HG03025 (cell line): ENCODE measurements at regions not wholly inside any gene's neighbourhood (a gene's known extent, or its start where the extent isn't known, plus 50 kb on each side); places are given as distances from the start of the nearest gene placed in this dataset.
"Not testable (repeated sequence)": the region's sequence is repeated elsewhere in the genome, so short reads cannot be mapped to it uniquely, and the experiment has no call there.

Experiments used
- ATAC-seq: cut with Tn5 transposase; IDR thresholded peaks from one replicate; pipeline ENCODE4 v1.9.1; 2021; ENCODE audit warnings: mild to moderate bottlenecking, moderate library complexity; ENCODE audit not compliant: unreplicated experiment, low FRiP score

- no peak for ATAC-seq
Observed at GRCh38 chr2:11877764-11878163, 131.3 kb downstream of the LPIN1 start.

GRCh38 chr2:11885253-11885652, 138.8 kb downstream of the LPIN1 start:
- ATAC-seq = not testable (repeated sequence)

- ATAC-seq = not testable (repeated sequence)
Observed at GRCh38 chr2:11886899-11887298, 140.5 kb downstream of the LPIN1 start.

- ATAC-seq = no peak
Observed at GRCh38 chr2:11889101-11889850, 142.8 kb downstream of the LPIN1 start.

- ATAC-seq = no peak
Observed at GRCh38 chr2:11889854-11890253, 143.4 kb downstream of the LPIN1 start.

- ATAC-seq = no peak
Observed at GRCh38 chr2:11891028-11891427, 144.6 kb downstream of the LPIN1 start.

- no peak for ATAC-seq
Observed at GRCh38 chr2:11891671-11892440, 145.4 kb downstream of the LPIN1 start.

GRCh38 chr2:11896386-11896785, 150.0 kb downstream of the LPIN1 start:
- ATAC-seq = no peak

GRCh38 chr2:11898576-11898975, 152.1 kb downstream of the LPIN1 start:
- no peak for ATAC-seq

- ATAC-seq = no peak
Observed at GRCh38 chr2:11899264-11899818, 152.9 kb downstream of the LPIN1 start.

- ATAC-seq = not testable (repeated sequence)
Observed at GRCh38 chr2:11900891-11901290, 154.5 kb downstream of the LPIN1 start.

- no peak for ATAC-seq
Observed at GRCh38 chr2:11901351-11902069, 155.1 kb downstream of the LPIN1 start.

- ATAC-seq = no peak
Observed at GRCh38 chr2:11903085-11903606, 156.7 kb downstream of the LPIN1 start.

GRCh38 chr2:11904029-11904428, 157.6 kb downstream of the LPIN1 start:
- ATAC-seq = no peak

GRCh38 chr2:11904941-11905340, 158.5 kb downstream of the LPIN1 start:
- ATAC-seq = no peak

GRCh38 chr2:11907190-11907589, 160.8 kb downstream of the LPIN1 start:
- ATAC-seq = no peak

- ATAC-seq = no peak
Observed at GRCh38 chr2:11910971-11911370, 164.5 kb downstream of the LPIN1 start.

GRCh38 chr2:11912980-11913379, 166.5 kb downstream of the LPIN1 start:
- no peak for ATAC-seq

GRCh38 chr2:11914455-11914854, 168.0 kb downstream of the LPIN1 start:
- no peak for ATAC-seq

- no peak for ATAC-seq
Observed at GRCh38 chr2:11915650-11916049, 169.2 kb downstream of the LPIN1 start.

- ATAC-seq = no peak
Observed at GRCh38 chr2:11919953-11920352, 173.5 kb downstream of the LPIN1 start.
